NCI-H1436 treated with DMSO at 0.1 percent for 48 hours (cell line): ENCODE measurements at regions not wholly inside any gene's neighbourhood (a gene's known extent, or its start where the extent isn't known, plus 50 kb on each side); places are given as distances from the start of the nearest gene placed in this dataset.
A peak's percentile ranks its signal among the peaks of the same experiment; 100 is the strongest.

Experiments
- DNase-seq: peaks from one replicate; lab custom pipeline; 2025; lab: John Stamatoyannopoulos, UW

DNA sequence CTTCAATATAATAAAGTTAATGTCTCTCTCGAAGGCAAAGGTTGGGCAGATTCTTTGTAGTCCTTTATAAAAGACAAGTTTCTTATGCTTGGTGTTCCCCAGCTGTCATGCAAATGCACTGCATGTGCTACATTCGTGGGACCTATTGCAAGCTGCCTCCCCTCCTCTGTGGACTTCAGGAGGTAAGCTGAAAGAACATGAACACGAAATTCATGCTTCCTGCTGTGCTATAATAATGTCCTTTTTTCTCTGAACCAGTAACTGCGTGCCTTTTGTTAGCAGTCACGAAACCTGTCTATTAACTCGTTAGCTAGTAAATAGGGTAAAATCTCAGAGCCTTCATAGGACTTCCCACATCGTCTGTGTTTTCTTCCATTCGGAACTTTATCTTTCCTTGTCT is 363.5 kb downstream of the CDH9 start:
- no peak for DNase-seq

- no peak for DNase-seq
Measured at GRCh38 chr5:26669523-26669922, 368.9 kb downstream of the CDH9 start.

- DNase-seq, result no peak
Measured at GRCh38 chr5:26669031-26669430, 369.4 kb downstream of the CDH9 start.

DNA sequence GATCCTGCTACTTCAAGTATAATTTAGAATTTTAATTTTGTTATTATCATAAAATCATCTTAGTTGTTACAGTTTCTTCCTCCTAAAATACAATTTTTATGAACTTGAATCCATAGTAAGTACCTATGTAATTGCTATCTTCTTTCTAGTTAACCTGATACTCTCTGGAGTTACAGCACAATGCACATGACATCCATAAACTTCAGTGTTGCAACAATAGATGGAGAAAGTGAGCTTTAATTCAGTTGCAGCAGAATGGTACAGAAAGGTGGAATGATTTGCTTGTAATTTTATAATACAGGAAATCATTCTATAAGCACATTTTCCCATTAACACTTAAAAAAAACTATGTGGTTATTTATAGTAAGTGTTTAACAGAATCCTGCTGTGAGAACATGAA is 372.0 kb downstream of the CDH9 start:
- peak; percentile 62 for DNase-seq

DNA sequence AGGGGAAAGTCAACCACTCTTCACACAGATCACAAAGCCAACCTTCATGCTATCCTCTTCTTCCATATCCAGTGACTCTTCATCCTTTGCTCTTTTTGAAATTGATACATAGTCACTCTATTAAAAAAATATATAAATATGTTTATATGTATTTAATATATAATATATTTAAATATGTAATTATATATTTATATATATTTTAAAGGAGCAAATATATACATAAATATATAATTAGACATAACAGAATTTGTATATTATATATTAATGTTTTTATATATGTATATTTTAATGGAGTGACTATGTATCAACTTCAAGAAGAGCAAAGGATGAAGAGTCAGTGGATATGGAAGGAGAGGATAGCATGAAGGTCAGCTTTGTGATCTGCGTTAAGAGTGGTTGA is 374.9 kb downstream of the CDH9 start:
- no peak for DNase-seq

DNA sequence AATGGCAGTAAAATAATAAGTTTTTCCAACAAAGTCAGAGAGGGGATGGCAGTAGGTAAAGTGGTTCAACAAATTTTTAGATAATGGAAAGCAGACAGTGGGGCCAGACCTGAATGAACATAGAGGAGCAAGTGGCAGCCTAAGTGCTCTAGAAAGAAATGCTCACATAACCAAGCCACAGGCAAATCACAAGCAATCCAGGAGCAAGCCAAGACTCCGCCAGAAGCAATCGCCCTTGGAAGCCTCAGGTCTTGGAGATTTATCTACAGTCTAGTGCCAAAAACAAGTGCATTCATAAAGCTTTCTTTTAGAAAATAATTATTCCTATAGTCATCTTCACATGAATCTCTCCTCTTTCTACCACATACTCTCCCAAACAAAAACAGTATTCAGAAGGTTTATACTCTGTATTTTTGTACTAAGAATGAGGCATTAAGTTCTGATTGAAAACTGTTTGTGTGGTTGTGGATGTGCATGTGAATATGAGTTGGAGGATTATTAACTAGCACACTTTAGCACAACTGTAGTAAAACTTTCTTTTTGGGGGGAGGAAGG is 375.5 kb downstream of the CDH9 start:
- no peak for DNase-seq

DNA sequence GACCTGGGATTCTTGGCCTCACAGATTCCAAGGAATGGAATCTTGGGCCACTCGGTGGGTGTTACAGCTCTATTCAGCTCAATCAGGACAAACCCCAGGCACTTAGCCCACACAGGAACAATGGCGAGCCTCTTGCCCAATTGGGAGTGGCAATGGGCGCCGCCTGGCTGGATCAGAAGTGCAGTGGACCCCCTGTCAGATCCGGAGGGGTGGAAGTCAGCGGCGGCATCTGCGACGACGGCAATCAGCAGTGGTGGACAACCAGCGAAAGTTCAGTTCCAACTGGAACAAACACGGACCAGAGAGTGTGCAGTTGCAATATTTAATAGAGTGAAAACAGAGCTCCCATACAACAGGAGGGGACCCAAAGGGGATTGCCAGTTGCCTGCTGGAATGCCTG is 378.3 kb downstream of the CDH9 start:
- DNase-seq, result no peak

- no peak for DNase-seq
Measured at GRCh38 chr5:26649000-26649399, 389.4 kb downstream of the CDH9 start.

DNA sequence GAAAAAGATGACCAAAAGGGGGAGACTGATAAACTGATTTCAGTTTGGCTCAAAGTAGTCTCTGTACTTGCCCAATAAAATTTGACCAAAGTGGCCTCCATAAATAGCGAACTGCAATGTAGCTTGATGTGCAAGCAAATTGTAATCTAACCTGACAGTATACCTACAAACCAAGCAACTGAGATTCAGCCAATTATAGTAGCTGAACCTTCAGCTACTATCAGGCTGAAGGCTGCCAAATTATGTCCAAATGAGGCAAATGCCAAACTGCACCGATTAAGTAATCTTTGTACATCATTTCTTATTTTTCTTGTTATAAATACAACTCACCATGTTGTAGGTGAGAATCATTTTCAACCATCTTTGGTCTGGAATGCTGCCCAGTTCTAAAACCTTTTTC is 390.6 kb downstream of the CDH9 start:
- DNase-seq, result no peak

DNA sequence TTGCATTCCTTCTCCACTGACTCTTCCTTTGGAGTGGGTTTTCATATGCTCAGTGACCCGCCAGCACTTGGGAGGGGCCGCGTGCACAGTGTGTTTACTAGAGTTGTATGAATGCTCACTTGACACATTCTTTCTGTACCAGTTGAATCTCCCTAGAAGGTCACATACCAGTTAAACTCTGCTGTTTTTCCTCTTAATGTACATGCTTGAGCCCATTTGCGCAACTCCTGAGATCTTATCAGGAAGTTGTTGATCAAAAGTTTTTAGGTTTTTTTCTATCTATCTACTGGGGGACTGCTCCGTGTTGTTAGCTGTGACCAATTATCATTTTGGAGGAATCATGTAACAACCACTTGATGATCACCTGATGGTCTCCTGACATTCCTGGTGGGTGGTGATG is 392.7 kb downstream of the CDH9 start:
- no peak for DNase-seq

GRCh38 chr5:26641492-26641891 is 396.9 kb downstream of the CDH9 start:
- DNase-seq, result no peak

- no peak for DNase-seq
Measured at GRCh38 chr5:26625099-26625498, 413.3 kb downstream of the CDH9 start.

- peak; percentile 97 for DNase-seq
Measured at GRCh38 chr5:26622947-26623346, 415.4 kb downstream of the CDH9 start.

DNA sequence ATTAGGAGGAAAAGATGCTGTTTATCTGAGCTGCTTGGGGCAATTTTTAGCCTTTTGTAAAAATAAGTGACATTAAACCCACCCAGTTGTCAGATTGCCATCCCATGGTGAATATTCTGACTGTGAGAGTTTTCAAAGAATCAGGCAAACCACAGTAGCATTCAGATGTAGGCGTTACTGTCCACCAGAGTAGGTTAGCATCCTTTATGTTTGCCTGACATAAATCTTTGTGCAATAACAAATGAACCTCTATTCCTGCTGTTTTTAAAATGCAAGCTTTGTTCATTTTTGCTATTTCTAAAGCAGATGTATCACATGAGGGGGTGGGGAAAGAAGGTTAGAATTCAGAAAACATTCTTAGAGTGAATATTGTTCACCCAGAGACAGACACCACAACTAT is 427.8 kb downstream of the CDH9 start:
- DNase-seq, result no peak

DNA sequence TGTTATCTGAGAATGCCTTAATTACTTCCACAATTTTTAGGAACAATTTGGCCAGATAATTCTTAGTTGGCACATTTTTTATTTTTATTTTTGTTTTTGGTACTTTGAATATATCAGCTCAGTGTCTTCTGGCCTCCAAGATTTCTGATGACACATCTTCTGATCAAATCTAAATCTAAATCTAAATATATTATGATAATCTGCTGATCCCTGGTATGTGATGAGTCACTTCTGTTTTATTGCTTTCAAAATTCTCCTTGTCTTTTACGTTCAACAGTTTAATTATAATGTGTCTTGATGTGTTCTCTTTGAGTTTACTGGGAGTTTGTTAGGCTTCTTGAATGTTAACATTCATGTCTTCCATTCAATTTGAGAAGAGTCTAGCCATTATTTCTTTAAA is 436.8 kb downstream of the CDH9 start:
- no peak for DNase-seq

DNA sequence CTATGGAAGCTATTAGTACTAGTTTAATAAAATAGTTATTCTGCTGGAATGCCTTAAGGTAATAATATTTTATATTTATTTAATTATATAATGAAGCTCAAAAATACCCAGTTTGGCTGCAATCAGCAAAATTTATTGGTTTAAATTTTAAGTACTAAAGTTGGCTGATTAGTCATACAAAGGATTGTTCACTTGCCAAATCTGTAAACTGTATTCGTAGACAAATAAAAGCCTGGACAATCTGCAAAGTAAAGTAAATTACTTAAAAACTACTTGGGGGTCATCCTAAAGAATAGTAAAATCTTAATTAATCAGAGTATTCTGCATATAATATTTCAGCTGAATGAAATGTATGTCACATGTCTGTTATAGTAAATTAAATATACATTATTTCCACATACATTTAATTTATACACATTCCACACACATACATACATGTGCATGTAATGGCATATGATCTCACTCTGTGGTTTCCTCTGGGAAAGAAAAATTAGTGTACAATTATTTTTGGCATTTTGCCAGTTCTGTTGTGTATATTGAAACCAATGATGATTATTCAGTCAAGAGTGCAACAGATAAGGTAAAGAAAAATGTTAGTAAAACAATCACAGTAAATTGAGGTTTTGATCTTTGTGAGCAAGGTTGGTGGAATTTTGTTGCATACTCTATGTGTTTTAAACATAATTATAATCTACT is 455.9 kb downstream of the CDH9 start:
- DNase-seq, result no peak

DNA sequence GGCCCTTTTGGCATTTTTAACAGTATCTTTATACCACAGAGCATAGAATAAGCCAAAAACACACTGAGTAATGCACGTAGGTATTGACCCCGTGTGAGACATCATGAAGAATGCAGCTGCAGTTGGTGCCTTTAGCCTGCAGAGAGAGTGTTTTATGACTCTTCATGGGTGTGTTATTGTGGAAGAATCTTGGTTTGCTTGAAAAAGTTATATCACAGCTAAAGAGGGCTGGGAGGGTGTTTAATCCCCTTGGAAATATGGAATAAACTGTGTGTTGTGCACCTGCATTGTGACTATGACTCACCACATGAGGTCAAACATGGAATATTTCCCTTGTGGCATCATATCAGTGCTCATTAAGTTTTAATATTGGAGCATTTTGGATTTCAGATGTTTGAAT is 458.7 kb downstream of the CDH9 start:
- DNase-seq, result no peak

GRCh38 chr5:26578002-26578401 is 460.4 kb downstream of the CDH9 start:
- DNase-seq, result no peak

DNA sequence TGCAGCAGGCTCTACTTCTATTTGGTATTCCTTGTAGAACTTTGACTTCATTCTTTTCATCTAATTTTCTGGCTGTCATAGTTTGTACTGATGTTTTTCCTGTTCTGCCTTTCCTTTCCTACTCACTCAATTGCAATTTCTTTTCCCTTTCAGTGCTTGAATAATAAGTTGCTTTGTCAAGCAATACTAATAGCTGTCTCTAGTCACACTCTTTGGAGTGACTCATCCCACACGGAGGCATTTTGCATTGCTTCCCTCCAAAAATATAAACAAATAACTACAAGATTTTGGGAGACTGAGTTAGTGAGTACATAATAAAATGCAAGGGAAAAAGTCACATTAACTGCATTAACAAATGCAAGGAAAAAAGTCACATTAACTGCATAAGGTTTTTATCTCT is 465.9 kb downstream of the CDH9 start:
- no peak for DNase-seq

DNA sequence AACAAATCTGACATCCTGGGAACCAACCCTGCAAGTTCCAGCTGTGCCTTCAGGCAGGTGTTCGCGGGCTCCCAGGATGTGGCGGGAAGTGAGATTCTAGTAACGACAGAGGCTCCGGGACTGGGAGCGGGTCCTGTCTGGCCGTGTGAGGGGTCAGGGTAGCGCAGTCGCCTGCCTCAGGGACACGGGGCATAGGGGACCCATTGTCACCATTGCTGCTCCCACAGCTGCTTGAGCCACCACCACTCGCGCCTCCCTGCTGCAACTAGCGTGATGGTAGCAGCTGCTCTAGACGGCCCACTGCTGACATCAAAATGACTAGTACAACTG is 468.5 kb downstream of the CDH9 start:
- DNase-seq, result no peak

GRCh38 chr5:26569241-26569928 is 469.0 kb downstream of the CDH9 start:
- DNase-seq, result no peak

- no peak for DNase-seq
Measured at GRCh38 chr5:26568316-26568715, 470.1 kb downstream of the CDH9 start.

- no peak for DNase-seq
Measured at GRCh38 chr5:26563979-26564378, 474.4 kb downstream of the CDH9 start.

GRCh38 chr5:26553079-26553478 is 485.3 kb downstream of the CDH9 start:
- DNase-seq, result peak; percentile 92
